Left ventricle myocardium inferior (tissue), 1 donor: ENCODE measurements at regions not wholly inside any gene's neighbourhood (a gene's known extent, or its start where the extent isn't known, plus 50 kb on each side); places are given as distances from the start of the nearest gene placed in this dataset.

ENCODE experiments used
- DNase-seq: peaks from one replicate; pipeline ENCODE4 v3.0.0-alpha.2; 2020
- H3K27ac ChIP-seq: fragments of 200-600 bp; replicated peaks from 2 replicates; pipeline ENCODE4 v1.8.0; 2021
- H3K27me3 ChIP-seq: fragments of 200-600 bp; 2 replicates; pipeline ENCODE4 v1.8.0; 2021; ENCODE audit warnings: low read depth
- H3K36me3 ChIP-seq: fragments of 200-600 bp; 2 replicates; pipeline ENCODE4 v1.8.0; 2021
- H3K4me1 ChIP-seq: fragments of 200-600 bp; 2 replicates; pipeline ENCODE4 v1.8.0; 2021
- H3K4me3 ChIP-seq: fragments of 200-600 bp; 2 replicates; pipeline ENCODE4 v1.8.0; 2021; ENCODE audit warnings: mild to moderate bottlenecking, moderate library complexity
- H3K9me3 ChIP-seq: fragments of 200-600 bp; replicated peaks from 2 replicates; pipeline ENCODE4 v1.8.0; 2021
- CTCF ChIP-seq: fragments of 200-600 bp; IDR thresholded peaks from 2 replicates; pipeline ENCODE4 v1.8.0; 2021; ENCODE audit warnings: antibody characterized with exemption, mild to moderate bottlenecking, borderline replicate concordance
- intact Hi-C: fragments of 100-400 bp; cut with micrococcal nuclease; formaldehyde crosslinking; loops from one replicate; pipeline ENCODE4 v1.11.0; 2022
- donor health status: DM: no; HTN: yes; CAD: no; lungs with severe emphysema.

- no peak for TF ChIP-seq CTCF
- H3K4me3 ChIP-seq, result no peak overlapping the region
- no peak overlapping the region for H3K27ac ChIP-seq
- DNase-seq, result no peak
- intact Hi-C loops, result no loop called here
- H3K27me3 ChIP-seq, result no peaks in the 10 kb centered on the region
- H3K4me1 ChIP-seq, result peaks cover 4% of the 10 kb centered on the region
- H3K9me3 ChIP-seq, result no peaks in the 10 kb centered on the region
- no peaks in the 10 kb centered on the region for H3K36me3 ChIP-seq
Measured at GRCh38 chr1:59219916-59220315, 77.0 kb upstream of the FGGY start.

GRCh38 chr1:59220356-59220755 is 76.5 kb upstream of the FGGY start:
- H3K4me1 ChIP-seq, result peaks cover 4% of the 10 kb centered on the region
- no peaks in the 10 kb centered on the region for H3K36me3 ChIP-seq
- intact Hi-C loops, result no loop called here
- no peak overlapping the region for H3K27ac ChIP-seq
- DNase-seq, result no peak
- TF ChIP-seq CTCF, result no peak
- no peaks in the 10 kb centered on the region for H3K9me3 ChIP-seq
- no peak overlapping the region for H3K4me3 ChIP-seq
- H3K27me3 ChIP-seq, result no peaks in the 10 kb centered on the region

- H3K27me3 ChIP-seq, result no peaks in the 10 kb centered on the region
- no peak for TF ChIP-seq CTCF
- H3K27ac ChIP-seq, result peak overlapping the region; percentile 44
- no peak for DNase-seq
- H3K36me3 ChIP-seq, result no peaks in the 10 kb centered on the region
- intact Hi-C loops, result no loop called here
- H3K4me3 ChIP-seq, result no peak overlapping the region
- H3K9me3 ChIP-seq, result no peaks in the 10 kb centered on the region
- H3K4me1 ChIP-seq, result peaks cover 4% of the 10 kb centered on the region
Measured at GRCh38 chr1:59223198-59223597, 73.7 kb upstream of the FGGY start.

GRCh38 chr1:59223989-59224634 is 72.8 kb upstream of the FGGY start:
- TF ChIP-seq CTCF, result no peak
- intact Hi-C loops, result no loop called here
- no peak overlapping the region for H3K4me3 ChIP-seq
- H3K36me3 ChIP-seq, result no peaks in the 10 kb centered on the region
- DNase-seq, result no peak
- H3K4me1 ChIP-seq, result peaks cover 7% of the 10 kb centered on the region
- no peaks in the 10 kb centered on the region for H3K27me3 ChIP-seq
- H3K9me3 ChIP-seq, result no peaks in the 10 kb centered on the region
- peak overlapping the region; percentile 44 for H3K27ac ChIP-seq

- intact Hi-C loops, result no loop called here
Measured at GRCh38 chr1:59225594-59226316, 71.1 kb upstream of the FGGY start.

More at GRCh38 chr1:59225594-59226316, 71.1 kb upstream of the FGGY start:
- H3K36me3 ChIP-seq, result no peaks in the 10 kb centered on the region
- H3K4me3 ChIP-seq, result no peak overlapping the region
- H3K4me1 ChIP-seq, result peaks cover 10% of the 10 kb centered on the region
- H3K9me3 ChIP-seq, result no peaks in the 10 kb centered on the region
- H3K27me3 ChIP-seq, result no peaks in the 10 kb centered on the region
- no peak for TF ChIP-seq CTCF
- no peak for DNase-seq
- no peak overlapping the region for H3K27ac ChIP-seq
